ENCODE measurements at regions not wholly inside any gene's neighbourhood (a gene's known extent, or its start where the extent isn't known, plus 50 kb on each side); places are given as distances from the start of the nearest gene placed in this dataset.

GRCh38 chr7:52648872-52649271 is 386.6 kb upstream of the POM121L12 start:
- in situ Hi-C loops (cut with MboI; ENCODE audit: low pct_unique_long_range_greater_than_20kb, low sequenced_read_pairs, unreplicated experiment), result no loop called here
- DNase-seq (ENCODE audit: low spot score), result no peak
- TF ChIP-seq, protein P1, sequence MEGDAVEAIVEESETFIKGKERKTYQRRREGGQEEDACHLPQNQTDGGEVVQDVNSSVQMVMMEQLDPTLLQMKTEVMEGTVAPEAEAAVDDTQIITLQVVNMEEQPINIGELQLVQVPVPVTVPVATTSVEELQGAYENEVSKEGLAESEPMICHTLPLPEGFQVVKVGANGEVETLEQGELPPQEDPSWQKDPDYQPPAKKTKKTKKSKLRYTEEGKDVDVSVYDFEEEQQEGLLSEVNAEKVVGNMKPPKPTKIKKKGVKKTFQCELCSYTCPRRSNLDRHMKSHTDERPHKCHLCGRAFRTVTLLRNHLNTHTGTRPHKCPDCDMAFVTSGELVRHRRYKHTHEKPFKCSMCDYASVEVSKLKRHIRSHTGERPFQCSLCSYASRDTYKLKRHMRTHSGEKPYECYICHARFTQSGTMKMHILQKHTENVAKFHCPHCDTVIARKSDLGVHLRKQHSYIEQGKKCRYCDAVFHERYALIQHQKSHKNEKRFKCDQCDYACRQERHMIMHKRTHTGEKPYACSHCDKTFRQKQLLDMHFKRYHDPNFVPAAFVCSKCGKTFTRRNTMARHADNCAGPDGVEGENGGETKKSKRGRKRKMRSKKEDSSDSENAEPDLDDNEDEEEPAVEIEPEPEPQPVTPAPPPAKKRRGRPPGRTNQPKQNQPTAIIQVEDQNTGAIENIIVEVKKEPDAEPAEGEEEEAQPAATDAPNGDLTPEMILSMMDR (IDR thresholded peaks at IDR 0.05; ENCODE audit: extremely low read depth, insufficient read depth, missing control alignments), result no peak

- in situ Hi-C loops (cut with MboI; ENCODE audit: low pct_unique_long_range_greater_than_20kb, low sequenced_read_pairs, unreplicated experiment), result no loop called here
- TF ChIP-seq, protein P1 (IDR thresholded peaks at IDR 0.05; ENCODE audit: extremely low read depth, insufficient read depth, missing control alignments), result no peak
- DNase-seq (ENCODE audit: low spot score), result no peak
These were observed 388.4 kb upstream of the POM121L12 start for GRCh38 chr7:52647046-52647445.

DNA sequence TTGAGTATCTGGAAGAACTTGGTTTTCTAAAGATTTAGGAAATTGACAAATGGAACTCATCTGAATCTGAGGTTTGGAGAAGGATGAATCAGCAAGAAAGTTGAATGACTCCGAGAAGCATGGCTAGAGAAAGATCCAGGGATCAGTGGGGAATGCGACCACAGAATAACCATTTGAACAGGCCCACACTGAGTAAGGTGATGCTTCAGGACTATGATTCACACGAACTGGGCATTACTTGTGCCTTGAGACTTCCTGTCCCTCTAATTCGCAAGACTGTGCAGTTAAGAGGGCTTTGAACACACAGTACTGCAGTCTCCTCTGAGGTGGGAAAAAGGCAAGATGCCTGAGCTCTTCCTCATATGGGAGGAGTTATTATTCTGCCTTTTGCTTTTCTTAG is 395.5 kb upstream of the POM121L12 start:
- in situ Hi-C loops (cut with MboI; ENCODE audit: low pct_unique_long_range_greater_than_20kb, low sequenced_read_pairs, unreplicated experiment), result no loop called here
- TF ChIP-seq, protein P1 (IDR thresholded peaks at IDR 0.05; ENCODE audit: extremely low read depth, insufficient read depth, missing control alignments), result no peak
- no peak for DNase-seq (ENCODE audit: low spot score)

GRCh38 chr7:52639126-52639525 is 396.3 kb upstream of the POM121L12 start:
- in situ Hi-C loops (cut with MboI; ENCODE audit: low pct_unique_long_range_greater_than_20kb, low sequenced_read_pairs, unreplicated experiment), result no loop called here
- no peak for DNase-seq (ENCODE audit: low spot score)
- TF ChIP-seq, protein P1 (IDR thresholded peaks at IDR 0.05; ENCODE audit: extremely low read depth, insufficient read depth, missing control alignments), result no peak

- no peak for DNase-seq (ENCODE audit: low spot score)
- in situ Hi-C loops (cut with MboI; ENCODE audit: low pct_unique_long_range_greater_than_20kb, low sequenced_read_pairs, unreplicated experiment), result no loop called here
- TF ChIP-seq, protein P1 (IDR thresholded peaks at IDR 0.05; ENCODE audit: extremely low read depth, insufficient read depth, missing control alignments), result no peak
These were observed 400.4 kb upstream of the POM121L12 start for GRCh38 chr7:52635021-52635420.

DNA sequence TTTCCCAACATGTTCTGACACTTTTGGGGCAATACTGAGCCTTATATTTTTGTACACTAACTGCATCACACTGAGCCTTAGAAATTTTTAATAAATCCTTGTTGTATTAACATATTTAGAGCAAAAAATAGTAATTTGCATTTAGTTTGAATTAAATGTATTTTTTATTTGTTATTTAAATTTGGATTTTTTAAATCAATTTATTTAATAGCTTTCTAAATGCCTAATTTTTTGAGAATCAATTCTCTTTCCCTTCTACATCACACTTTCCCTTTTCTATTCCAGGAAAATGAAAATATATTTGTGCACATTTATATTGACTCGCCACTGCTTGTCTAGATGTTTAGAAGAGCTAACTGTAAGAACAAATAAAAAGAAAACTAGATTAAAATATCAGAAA is 414.6 kb upstream of the POM121L12 start:
- TF ChIP-seq, protein P1 (IDR thresholded peaks at IDR 0.05; ENCODE audit: extremely low read depth, insufficient read depth, missing control alignments), result no peak

GRCh38 chr7:52616552-52616951 is 418.9 kb upstream of the POM121L12 start:
- no peak for DNase-seq (ENCODE audit: low spot score)
- TF ChIP-seq, protein P1 (IDR thresholded peaks at IDR 0.05; ENCODE audit: extremely low read depth, insufficient read depth, missing control alignments), result no peak
- in situ Hi-C loops (cut with MboI; ENCODE audit: low pct_unique_long_range_greater_than_20kb, low sequenced_read_pairs, unreplicated experiment), result no loop called here

More for the DNA sequence above, 414.6 kb upstream of the POM121L12 start:
- no peak for DNase-seq (ENCODE audit: low spot score)
- in situ Hi-C loops (cut with MboI; ENCODE audit: low pct_unique_long_range_greater_than_20kb, low sequenced_read_pairs, unreplicated experiment), result no loop called here
